GM18517 (cell line): ENCODE measurements at regions not wholly inside any gene's neighbourhood (a gene's known extent, or its start where the extent isn't known, plus 50 kb on each side); places are given as distances from the start of the nearest gene placed in this dataset.
"Not testable (repeated sequence)": the region's sequence is repeated elsewhere in the genome, so short reads cannot be mapped to it uniquely, and the experiment has no call there.

Experiments
- ATAC-seq: cut with Tn5 transposase; IDR thresholded peaks from one replicate; pipeline ENCODE4 v1.9.1; 2021; ENCODE audit warnings: mild to moderate bottlenecking, moderate library complexity; ENCODE audit not compliant: unreplicated experiment

DNA sequence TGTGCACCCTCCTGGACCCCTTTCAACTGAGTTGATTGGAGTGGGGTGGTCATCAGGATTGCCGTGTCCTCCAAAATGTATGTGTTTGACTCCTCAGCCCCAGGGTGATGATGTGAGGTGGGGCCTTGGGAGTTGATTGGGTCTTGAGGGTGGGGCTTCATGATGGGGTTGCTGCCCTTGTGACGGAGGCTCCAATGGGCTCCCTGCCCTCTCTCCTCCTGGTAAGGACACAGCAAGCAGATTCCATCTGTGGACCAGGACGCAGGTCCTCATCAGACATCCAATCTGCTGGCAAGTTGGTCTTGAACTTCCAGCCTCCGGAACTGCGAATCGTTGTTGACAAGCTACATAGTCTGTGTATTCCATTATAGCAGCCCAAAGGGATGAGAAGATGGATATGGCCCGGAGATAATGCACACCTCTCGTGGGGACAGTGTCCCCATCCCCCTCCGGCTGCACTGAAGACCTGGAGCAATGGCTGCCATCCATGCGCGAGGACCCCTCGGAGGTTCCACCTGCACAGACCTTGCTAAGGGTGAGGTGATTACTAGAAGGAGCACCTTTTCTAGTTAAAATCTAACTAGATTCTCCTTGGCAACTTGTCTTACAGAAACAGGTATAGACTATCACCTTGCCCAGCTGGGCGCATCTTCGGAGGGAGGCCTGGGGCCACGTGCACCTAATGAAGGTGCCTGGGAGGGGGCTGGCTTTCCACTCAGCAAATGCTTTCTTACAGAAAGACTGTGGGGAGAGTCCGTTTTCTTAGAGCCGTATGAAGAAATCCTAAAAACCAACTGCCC lies 75.7 kb upstream of the IRX4 start:
- ATAC-seq: no peak

DNA sequence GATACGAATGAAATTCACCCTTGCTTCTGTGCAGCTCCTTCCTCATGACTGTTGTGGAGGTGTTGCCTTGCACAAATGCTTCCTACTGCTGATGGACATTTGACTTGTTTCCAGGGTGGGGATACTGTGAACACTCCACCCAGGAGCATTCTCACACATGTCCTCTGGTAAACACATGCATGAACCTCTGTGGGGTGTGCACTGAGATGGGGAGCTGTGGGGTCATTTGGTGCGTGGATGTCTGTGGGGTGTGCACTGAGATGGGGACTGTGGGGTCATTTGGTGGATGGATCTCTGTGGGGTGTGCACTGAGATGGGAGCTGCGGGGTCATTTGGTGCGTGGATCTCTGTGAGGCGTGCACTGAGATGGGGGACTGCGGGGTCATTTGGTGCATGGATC lies 72.9 kb upstream of the IRX4 start:
- no peak for ATAC-seq

DNA sequence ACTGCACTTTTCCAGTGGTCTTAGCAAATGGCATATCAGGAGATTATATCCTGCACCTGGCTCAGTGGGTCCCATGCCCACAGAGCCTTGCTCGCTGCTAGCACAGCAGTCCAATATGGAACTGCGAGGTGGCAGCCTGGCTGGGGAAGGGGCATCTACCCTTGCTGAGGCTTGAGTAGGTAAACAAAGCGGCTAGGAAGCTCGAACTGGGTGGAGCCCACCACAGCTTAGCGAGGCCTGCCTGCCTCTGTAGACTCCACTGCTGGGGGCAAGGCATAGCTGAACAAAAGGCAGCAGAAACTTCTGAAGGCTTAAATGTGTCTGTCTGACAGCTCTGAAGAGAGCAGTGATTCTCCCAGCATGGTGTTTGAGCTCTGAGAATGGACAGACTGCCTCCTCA lies 71.0 kb upstream of the IRX4 start:
- not testable (repeated sequence) for ATAC-seq

DNA sequence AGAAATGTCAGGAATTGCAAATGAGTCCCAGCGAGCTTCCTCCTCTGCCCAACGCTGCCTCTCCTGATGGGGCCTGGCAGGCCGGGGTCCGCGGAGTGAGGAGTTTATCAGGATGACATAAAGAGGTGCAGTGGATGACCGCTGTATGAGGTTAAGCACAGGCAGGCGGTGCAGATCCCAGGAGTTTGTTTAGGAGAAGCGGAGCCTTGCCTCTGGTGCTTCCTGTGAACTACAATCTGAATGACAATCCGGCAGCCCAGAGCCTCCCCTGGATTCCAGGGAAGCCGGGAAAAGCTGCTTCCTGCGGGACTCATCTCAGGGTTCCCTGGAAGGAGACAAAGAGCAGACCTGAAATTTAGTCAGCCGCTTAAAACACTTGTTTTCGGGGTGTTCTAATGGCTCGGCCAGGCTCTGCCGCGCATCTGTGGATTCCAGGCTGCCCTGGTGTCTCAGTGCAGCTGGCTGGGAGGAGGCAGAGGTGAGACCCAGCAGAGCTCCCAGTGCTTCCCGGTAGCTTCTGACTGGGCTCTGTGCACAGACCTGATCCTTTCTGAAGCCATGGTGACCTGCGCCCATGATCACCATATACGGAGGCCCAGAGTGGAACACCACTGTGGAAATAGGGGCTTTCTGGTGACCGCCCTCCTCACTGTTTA lies 69.8 kb upstream of the IRX4 start:
- ATAC-seq: no peak

DNA sequence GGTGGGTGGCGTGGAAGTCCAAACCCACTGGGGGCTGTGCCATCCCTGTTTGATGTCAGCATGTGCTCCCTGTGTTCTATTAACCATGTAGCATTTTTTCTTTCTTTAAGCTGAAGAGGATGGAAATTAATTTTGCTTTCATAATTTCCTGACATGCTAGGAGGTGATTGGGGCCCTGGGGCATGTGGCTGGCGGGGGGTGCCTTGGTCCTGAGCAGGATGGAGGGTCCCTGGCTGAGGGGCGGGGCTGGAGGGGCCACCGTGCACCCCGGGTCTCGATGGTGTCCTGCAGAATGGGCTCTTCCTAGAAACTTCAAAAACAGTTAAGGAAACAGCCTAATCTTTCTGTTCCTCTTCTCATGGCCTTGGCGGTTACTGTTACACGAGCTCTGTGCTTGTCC lies 69.3 kb upstream of the IRX4 start:
- no peak for ATAC-seq

DNA sequence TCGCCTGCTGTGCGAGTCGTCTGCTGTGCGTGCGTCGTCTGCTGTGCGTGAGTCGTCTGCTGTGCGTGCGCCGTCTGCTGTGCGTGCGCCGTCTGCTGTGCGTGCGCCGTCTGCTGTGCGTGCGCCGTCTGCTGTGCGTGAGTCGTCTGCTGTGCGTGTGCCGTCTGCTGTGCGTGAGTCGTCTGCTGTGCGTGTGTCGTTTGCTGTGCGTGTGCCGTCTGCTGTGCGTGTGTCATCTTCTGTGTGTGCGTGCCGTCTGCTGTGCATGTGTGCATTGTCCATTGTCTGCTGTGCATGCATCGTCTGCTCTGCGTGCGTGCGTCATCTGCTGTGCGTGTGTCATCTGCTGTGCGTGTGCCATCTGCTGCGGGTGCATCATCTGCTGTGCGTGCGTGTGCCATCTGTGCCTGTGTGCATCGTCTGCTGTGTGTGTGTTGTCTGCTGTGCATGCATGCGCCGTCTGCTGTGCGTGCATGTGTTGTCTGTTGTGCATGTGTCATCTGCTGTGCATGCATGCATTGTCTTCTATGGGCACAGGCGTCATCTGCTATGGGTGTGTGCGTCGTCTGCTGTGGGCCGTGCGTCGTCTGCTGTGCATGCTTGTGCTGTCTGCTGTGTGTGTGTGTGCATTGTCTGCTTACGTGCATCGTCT lies 68.6 kb upstream of the IRX4 start:
- no peak for ATAC-seq

DNA sequence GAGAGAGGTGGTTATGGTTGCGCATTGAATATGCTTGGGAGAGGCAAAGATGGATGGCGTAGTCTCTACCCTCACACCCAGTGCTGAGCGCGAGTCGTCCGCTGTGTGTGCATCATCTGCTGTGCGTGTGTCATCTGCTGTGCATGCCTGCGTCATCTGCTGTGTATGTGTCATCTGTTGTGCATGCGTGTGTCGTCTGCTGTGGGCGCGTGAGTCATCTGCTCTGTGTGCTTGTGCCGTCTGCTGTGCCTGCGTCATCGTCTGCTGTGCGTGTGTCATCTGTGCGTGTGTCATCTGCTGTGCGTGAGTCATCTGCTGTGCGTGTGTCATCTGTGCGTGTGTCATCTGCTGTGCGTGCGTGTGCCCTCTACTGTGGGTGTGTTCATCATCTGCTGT lies 68.0 kb upstream of the IRX4 start:
- no peak for ATAC-seq

DNA sequence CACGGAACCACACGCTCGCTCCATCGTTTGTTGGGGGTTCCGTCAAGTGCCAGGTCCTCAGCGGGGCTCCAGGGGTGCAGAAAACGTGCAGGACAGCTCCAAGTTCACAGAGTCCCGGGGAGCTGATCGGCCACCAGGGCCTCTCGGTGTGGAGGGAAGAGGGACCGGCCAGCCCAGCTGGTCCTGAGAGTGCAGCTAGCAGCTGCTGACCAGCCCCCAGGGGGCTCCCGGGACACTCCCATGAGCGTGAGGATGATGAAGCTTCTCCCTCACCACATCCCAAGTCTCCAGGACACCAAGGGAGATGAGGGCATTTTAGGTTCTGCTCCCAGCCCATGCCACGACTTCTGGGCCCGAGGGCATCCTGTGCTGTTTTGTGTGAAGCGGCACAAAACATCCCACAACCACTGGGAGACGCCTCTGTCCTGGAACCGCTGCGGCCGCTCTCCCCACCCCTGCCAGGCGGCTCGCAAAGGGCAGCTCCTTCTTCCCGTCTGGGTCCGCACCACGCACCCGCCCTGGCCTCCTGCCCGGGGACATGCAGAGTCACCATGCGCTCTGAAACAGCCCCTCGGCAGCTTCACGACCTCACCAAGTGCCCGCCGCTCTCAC lies 67.5 kb upstream of the IRX4 start:
- ATAC-seq: no peak

DNA sequence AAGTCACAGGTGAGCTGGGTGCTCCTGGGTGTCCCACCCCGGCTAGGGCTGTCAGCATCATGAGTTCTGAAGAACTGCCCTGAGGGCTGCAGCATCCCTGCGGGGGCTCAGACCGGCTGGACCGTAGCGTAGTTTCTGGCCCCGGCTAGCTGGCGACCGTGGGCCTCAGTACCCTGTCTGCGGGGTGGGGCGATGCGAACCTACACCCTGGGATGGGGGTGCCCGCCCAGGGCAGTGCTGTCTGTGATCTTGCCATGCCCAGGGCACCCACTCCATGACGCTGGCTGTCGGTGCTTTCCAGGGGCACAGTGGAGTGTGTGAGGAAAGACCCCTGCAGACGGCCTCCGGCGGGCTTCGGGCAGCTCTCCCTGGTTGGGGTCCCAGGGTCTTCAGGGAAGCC lies 66.5 kb upstream of the IRX4 start:
- no peak for ATAC-seq

DNA sequence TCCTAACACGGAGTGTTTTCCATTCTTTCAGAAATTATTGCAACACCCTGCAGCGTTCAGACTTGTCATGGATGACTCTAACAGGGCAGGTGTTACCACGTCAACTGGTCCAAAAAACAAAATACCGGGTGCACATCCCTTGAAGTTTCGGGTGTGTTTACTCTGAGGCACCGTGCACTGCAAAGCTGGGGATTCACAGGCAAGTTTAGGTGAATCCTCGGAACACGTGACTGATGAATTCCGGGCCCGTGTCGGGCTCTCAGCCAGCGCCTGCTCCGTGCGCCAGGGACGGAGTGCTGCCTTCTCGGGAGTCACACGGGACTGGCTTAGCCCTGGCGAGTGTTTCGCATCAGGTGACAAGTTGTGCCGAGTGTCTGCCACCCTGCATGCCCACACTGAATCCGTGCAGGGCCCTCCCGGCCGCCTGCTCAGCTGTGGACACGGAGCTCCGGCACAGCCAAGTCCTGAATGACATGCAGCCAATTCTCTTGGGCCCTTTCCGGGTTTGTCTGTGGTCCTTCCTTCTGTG lies 66.0 kb upstream of the IRX4 start:
- no peak for ATAC-seq

DNA sequence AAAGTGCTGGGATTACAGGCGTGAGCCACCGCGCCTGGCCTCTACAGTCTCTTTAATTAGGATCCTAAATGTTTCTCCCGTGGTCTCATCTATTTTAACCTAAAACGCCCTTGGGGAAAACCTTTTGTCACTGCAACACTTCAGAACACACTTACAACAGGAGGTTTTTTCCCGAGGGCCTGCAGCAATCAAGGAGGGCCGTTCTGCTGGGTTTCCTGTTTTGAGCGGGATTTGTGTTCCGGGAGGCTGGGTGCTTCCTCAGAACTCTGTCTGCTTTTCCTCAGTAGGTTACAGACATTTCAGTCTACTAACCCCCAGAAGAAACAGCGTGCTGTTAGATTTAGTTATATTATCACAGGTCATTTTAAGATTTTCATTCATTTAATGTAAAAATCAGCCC lies 65.4 kb upstream of the IRX4 start:
- no peak for ATAC-seq

DNA sequence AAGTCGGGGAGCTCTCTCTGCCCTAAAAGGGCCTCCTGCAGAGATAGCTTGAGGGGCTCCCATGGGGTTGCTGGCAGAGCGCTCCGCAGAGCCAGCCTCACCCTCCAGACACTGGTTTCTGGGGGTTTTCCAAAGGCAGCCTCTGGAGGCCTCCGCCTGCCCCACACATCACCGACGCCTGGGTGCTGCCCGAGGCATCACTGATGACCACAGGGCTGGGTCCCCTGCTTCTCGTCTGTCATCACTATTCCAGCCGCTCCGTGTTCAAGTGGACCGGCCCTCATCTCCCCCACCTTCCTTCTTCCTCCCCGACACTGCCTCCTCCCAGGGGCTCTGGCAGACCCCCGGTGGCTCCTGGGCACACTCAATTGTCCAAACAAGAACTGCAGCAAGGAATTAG lies 64.1 kb upstream of the IRX4 start:
- ATAC-seq: no peak

DNA sequence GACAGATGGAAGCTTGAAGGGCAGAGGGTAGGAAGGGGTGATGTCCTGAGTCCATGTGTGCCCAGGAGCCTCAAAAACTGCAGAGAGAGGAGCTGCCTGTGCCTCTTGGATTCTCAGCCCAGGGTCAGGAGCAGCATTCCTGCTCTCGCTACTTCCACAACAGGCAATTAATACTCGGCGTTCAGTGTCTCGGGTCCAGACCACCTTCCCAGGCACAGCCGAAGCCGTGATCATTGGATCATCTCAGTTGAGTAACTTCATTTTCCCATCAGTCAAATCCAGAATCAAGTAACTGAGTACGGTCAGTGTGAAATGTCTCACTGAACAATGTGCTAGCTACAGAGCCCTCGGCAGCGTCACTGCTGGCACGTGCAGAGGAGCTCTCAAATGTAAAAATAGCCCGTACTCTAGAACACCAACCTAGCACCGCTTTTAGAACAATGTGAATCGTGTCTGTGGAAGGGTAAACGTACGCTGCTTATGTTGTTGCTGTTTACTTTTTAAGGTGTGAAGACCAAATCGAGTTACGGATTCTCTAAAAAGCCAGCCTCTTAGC lies 63.5 kb upstream of the IRX4 start:
- ATAC-seq: no peak

DNA sequence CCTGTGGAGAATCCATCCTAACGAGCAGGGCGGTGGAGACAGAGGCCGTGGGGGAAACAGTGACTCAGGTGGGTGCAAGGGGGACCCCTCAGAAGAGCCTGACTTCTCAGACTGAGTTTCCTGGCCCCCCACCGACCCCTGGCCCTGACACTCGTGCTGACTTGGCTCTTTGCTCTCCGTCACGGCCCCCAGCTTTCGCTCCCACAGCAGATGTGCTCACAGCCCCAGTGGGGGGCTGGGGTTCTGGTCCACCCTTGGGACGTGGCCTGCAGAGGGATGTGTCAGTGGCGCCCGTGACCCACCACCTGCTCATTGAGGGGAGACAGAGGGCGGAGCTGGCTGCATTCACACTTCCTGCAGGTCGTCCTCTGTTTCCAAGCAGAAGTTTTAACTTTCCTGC lies 62.9 kb upstream of the IRX4 start:
- ATAC-seq: no peak

DNA sequence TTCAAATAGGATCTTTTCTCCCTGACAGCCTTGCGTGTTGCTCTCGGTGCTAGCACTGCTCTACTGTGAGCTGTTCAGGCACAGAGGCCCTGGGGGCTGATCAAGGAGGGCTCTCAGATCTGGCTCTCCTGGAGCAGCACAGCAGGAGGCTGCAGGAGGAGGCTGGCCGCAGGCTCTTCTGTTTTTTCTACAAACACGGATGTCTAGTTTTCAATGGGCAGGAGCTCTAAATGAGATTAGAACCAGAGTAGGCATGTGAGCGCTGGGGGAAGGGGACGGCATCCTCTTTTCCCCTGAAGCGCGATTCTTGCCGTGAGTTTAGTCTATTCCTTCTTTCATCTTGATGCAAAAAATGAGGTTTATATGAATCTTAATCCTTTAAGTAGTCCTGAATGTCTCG lies 61.7 kb upstream of the IRX4 start:
- no peak for ATAC-seq

DNA sequence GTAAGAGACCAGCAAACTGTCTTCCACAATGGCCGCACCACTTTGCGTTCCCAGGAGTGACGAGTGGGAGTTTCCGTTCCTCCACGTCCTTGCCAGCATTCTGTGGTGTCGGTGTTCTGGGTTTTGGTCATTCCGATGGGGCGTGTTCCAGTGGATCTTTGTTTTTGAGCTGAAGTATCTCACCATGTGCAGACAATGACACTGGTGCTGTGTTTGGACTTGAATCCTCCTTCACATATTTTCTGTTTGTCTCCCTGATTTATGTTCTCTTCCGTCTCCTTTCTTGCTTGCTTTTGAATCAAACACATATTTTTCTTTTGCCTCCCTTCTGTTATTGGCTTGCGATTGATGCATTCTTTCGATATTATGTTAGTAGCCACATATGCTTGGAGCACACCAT lies 60.8 kb upstream of the IRX4 start:
- ATAC-seq: no peak

DNA sequence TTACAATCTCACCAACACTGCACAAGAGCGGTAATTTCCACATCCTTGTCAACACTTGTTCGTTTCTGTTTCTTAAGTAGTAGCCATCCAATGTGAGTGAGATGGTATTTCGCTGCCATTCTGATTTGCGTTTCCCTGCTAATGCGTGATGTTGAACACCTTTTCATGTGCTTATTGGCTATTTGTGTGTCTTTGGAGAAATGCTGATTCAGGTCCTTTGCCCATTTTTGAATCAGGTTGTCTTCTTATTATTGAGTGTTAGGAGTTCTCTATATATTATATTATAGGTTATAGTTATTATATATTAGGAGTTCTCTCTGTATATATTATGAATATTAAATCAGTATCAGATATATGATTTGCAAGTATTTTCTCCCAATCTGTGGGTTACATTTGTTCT lies 59.9 kb upstream of the IRX4 start:
- no peak for ATAC-seq

DNA sequence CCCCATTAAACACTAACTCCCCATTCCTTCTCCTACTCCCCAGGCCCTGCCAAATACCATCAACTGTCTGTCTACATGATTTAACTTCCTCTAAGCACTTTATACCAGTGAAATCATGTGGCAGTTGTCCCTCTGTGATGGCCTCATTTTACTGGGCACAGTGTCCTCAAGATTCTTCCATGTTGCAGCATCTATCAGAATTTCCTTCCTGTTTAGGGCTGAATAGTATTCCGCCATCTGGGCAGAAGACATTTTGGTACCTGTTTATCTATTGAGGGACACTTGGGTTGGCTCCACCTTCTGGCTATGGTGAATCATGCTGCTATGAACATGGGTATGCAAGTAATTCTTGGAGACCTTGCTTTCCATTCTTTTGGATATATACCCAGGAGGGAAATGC lies 59.4 kb upstream of the IRX4 start:
- no peak for ATAC-seq

DNA sequence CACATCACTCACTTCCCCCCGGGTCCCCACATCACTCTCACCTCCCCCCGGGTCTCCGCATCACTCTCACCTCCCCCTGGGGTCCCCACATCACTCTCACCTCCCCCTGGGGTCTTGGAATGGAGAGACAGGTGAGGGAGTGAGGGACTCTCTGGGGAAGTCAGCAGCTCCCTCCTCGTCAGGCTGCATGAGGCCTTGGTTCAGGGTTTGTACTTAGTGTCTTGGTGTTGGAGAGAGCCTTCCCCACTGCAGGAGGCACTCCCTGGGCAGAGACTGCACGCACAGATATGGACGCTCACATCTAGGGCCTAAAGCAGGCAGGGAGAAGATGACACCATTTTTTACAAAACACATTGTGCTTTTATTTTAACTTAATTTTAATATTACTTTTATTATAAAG lies 56.5 kb upstream of the IRX4 start:
- ATAC-seq: no peak

DNA sequence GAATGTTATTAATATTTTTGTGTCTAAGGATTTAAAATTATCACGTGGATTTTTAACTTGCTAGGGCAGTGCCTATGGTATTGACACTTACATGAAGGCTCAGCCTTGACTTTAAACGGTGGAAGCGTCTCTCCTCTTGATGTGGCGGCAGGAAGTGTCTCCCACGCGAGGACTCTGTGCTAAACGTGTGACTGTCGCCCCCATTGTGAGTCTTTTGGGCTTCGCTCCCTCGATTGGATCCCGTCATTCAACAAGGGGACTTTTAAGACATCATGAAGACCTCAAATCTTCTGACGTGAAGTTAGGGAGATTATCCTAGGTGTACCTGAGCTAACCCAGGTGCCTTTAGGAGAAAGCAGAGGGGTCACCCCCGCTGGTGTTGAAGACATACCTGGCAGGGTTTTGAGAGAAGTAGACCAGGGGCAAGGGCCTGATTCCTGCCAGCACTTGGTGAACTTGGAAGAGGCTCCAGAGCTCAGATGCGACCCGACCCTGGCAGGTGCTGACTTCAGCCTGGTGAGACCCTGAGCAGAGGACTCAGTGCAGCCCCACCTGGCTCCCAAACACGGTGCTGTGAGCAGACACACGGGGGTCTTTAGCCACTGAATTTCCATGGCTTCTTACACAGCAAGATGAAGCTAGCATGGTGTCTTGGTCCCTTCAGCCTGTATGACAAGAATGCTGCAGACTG lies 55.7 kb upstream of the IRX4 start:
- no peak for ATAC-seq

DNA sequence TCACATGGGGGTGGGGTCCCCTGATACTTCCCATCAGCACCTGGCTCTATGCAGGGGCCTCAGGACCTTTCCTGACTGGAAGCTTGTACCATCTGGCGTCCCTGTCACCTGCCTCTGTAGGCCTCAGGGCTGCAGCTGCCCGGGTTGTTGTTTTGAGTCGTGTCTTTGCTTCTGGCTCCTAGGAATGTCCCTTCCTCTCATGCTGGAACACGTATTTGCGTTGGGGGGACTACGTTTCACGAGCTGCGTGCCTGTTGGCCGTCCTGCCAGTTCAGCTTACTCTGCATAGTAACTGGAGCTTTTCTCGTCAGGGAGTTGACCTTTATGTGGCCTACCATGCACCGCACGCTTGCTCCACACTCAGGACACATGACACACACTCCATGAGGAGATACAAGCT lies 54.9 kb upstream of the IRX4 start:
- no peak for ATAC-seq
